ENCODE measurements at regions not wholly inside any gene's neighbourhood (a gene's known extent, or its start where the extent isn't known, plus 50 kb on each side); places are given as distances from the start of the nearest gene placed in this dataset.
"Not testable (repeated sequence)": the region's sequence is repeated elsewhere in the genome, so short reads cannot be mapped to it uniquely, and the experiment has no call there.

DNA sequence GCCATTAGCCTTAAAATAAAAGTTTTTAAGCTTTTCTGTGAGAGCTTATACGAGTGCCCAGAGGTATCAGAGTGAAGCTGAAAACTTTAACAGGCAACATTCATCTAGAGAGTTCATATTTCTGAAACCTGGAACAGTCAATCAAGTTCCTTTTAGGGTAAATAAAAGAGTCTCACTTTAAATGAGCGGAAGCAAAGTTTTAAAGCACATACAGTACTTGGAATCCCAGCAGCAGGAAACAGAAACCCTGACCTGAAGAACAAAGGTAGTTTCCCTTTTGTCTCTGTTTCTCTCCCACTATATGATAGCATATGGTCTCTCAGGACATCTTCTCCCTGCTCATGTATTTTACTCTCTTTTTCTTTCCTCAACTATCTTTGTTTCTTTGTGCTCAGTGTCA lies 153.0 kb downstream of the ASB9 start:
- no peak for DNase-seq (ENCODE audit: low read depth, low spot score)

- DNase-seq (ENCODE audit: low read depth, low spot score), result no peak
Observed at GRCh38 chrX:15114743-15115566, 154.9 kb downstream of the ASB9 start.

- DNase-seq (ENCODE audit: low read depth, low spot score), result no peak
Observed at GRCh38 chrX:15107367-15107988, 162.4 kb downstream of the ASB9 start.

- no peak for DNase-seq (ENCODE audit: low read depth, low spot score)
Observed at GRCh38 chrX:15098505-15098904, 171.4 kb downstream of the ASB9 start.

DNA sequence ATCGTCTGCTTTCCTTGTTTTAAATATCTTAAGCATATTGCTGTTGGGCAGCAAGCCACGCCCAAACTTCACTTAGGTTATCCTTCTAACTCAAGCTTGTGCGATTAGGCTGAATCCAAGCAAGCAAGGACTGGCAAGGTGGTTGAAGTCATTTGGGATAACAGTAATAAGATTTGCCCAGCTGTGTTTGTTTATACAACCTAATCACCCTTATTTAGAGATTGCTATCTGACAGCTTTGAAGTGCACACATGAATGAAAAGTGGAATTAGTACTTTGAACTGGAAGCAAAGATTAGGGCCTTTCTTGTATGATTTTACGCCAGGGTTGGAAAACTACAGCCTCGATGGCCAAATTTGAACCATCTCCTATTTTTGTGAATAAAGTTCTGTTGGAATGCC lies 182.1 kb downstream of the ASB9 start:
- DNase-seq (ENCODE audit: low read depth, low spot score), result no peak

DNA sequence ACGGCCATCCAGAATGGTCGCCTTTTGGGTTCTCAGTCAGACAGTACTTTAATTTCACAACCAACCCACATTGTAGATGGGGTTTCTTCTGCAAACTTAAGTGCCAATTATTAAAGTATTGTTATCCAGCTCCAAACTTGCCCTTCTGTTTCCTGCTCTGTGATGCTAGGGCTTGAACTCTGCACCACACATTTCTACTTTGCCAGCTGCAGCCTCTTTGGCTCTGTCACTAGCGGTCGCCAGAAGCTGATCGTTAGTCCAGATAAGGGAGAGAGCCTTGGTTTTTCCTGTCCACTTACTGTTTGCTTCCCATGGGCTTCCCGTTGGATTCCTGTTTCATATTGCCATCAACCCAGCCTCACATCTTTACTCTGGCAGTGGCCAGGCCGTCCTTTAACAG lies 196.6 kb downstream of the ASB9 start:
- no peak for DNase-seq (ENCODE audit: low read depth, low spot score)

- DNase-seq (ENCODE audit: low read depth, low spot score), result no peak
Observed at GRCh38 chrX:15072880-15073279, 197.0 kb downstream of the ASB9 start.

DNA sequence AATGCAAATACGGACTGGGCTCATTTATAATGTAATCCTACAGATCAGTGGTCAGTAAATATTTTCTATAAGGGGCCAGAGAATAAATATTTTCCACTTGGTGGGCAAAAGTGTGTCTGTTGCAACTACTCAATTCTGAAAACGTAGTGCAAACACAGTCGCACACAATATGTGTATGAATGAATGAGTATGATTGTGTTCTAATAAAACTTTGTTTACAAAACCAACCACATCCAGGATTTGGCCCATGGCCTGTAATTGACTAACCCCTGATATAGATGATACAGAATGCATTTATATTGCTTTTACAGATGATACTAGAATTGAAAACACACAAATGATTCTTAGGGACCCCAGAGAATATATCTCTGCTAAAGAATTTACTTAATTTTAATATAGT lies 197.6 kb downstream of the ASB9 start:
- no peak for DNase-seq (ENCODE audit: low read depth, low spot score)

DNA sequence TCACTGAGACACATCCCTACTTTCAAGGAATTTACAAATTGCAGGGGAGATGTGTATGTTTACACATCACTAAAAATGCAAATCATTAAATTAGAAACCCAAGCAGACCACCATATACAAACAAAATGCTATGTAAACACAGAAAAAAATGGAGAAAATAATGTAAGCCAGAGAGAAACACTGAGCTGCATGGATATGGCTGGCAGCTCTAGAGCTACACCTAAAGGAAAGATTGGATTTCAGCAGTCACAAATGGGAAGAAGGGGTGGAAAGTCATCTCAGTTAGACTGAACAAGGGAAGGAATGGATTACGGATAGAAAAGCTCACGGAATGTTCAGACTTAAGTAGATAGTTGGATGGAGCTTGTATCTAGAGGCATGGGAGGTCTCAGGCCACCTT lies 186.3 kb downstream of the MOSPD2 start:
- no peak for DNase-seq (ENCODE audit: low read depth, low spot score)

- DNase-seq (ENCODE audit: low read depth, low spot score), result no peak
Observed at GRCh38 chrX:15056044-15056443, 182.8 kb downstream of the MOSPD2 start.

- DNase-seq (ENCODE audit: low read depth, low spot score), result no peak
Observed at GRCh38 chrX:15055146-15055930, 182.1 kb downstream of the MOSPD2 start.

- no peak for DNase-seq (ENCODE audit: low read depth, low spot score)
Observed at GRCh38 chrX:15050395-15050794, 177.2 kb downstream of the MOSPD2 start.

- no peak for DNase-seq (ENCODE audit: low read depth, low spot score)
Observed at GRCh38 chrX:15043538-15043937, 170.3 kb downstream of the MOSPD2 start.

GRCh38 chrX:15033917-15034316 lies 160.7 kb downstream of the MOSPD2 start:
- no peak for DNase-seq (ENCODE audit: low read depth, low spot score)

DNA sequence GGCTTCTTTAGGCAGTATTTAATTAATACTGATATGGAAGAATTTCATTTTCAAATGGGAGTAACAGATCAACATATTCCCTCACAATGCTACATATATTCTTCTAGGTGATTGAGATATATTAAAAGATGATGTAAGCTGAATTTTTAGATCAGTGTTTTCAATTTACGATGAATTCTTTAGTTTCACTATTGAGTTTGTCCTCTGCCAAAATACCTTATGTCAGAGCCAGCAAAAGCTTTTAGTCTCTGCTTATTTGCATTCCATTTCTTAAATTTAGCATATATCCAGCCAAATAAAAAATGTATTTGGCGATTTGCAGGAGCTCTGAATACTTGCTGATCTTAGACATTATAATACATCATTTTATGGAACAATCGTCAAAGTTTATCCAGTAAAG lies 144.3 kb downstream of the MOSPD2 start:
- no peak for DNase-seq (ENCODE audit: low read depth, low spot score)

GRCh38 chrX:15016051-15016450 lies 142.8 kb downstream of the MOSPD2 start:
- no peak for DNase-seq (ENCODE audit: low read depth, low spot score)

- no peak for DNase-seq (ENCODE audit: low read depth, low spot score)
Observed at GRCh38 chrX:15014281-15014680, 141.1 kb downstream of the MOSPD2 start.

DNA sequence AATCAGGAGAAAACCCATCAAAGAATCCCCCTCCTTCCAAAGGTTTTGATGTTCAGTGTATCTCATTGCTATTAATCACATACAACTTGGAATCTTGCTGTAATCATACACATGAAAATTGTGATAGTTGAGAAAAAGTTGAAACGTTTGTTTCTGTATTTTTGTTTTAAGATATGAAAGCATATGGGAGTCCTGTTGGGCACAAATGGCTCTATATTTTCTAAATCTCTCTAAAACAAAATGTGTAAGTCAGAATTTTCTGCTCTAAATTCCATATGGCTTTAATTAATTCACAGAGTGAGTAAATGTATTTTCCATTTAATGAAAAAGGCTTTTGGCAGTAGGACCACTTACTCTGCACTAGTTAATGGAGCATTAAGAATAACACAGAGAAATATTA lies 140.2 kb downstream of the MOSPD2 start:
- DNase-seq (ENCODE audit: low read depth, low spot score), result no peak

- DNase-seq (ENCODE audit: low read depth, low spot score), result no peak
Observed at GRCh38 chrX:14997271-14997670, 124.0 kb downstream of the MOSPD2 start.

- DNase-seq (ENCODE audit: low read depth, low spot score), result not testable (repeated sequence)
Observed at GRCh38 chrX:14984425-14984824, 111.2 kb downstream of the MOSPD2 start.
